Neutrophil (primary cell): ENCODE measurements at regions not wholly inside any gene's neighbourhood (a gene's known extent, or its start where the extent isn't known, plus 50 kb on each side); places are given as distances from the start of the nearest gene placed in this dataset.

ENCODE experiments used
- H3K27ac ChIP-seq: fragments of 200-600 bp; sonication (generic); 2 replicates; pipeline ENCODE4 v1.5.1; 2016; ENCODE audit warnings: mild to moderate bottlenecking, moderate library complexity
- H3K27me3 ChIP-seq: fragments of 200-600 bp; sonication (generic); 2 replicates; pipeline ENCODE4 v1.6.0; 2016; ENCODE audit warnings: mild to moderate bottlenecking
- H3K36me3 ChIP-seq: fragments of 200-600 bp; sonication (generic); 2 replicates; pipeline ENCODE4 v1.5.1; 2017
- H3K4me1 ChIP-seq, 2 experiments: fragments of 200-600 bp in 1 of 2; sonication (generic) in 1 of 2; 1 replicate in 1 of 2; 2 replicates in 1 of 2; pipeline versions ENCODE4 v1.5.1 to v1.6.1; 2013 to 2016; ENCODE audit warnings: low read depth in 1 of 2, low read length in 1 of 2, mild to moderate bottlenecking in 1 of 2, moderate library complexity in 1 of 2; ENCODE audit not compliant: control insufficient read depth in 1 of 2, insufficient read depth in 1 of 2
- H3K4me3 ChIP-seq, 2 experiments: fragments of 200-600 bp in 1 of 2; sonication (generic) in 1 of 2; 1 replicate in 1 of 2; 2 replicates in 1 of 2; pipeline ENCODE4 v1.5.1; 2013 to 2016; ENCODE audit warnings: low read depth in 1 of 2, low read length in 1 of 2, mild to moderate bottlenecking in 1 of 2, moderate library complexity in 1 of 2
- H3K9me3 ChIP-seq: fragments of 200-600 bp; sonication (generic); 2 replicates; pipeline ENCODE4 v1.5.1; 2016
- TF ChIP-seq, protein P1 (sequence below): fragments of 200-600 bp; sonication (generic); IDR thresholded peaks from 2 replicates; pipeline ENCODE4 v1.5.1; 2016; ENCODE audit warnings: antibody characterized with exemption

DNA sequence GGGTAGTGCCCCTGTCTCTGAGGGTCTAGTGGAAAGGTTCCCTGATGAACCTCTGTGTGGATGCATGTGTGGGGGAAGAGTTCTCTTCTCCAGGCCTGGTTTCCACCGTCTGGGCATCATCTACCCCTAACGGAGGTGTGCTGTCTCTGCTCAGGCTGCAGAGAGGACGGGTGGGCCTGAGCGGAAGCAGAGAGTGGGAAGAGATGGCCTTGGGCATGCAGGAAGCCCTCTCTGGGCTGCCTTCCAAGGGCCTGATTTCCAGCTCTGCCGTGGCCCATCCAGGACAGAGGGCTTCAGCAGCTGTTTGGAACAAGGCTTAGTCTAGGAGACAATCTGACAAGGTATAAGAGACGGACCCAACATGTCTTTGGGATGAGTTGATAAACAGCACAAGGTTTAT is 220.1 kb upstream of the DTNBP1 start:
- H3K4me3 ChIP-seq: no peak overlapping the region
- no peak overlapping the region for H3K27ac ChIP-seq
- TF ChIP-seq, protein P1, sequence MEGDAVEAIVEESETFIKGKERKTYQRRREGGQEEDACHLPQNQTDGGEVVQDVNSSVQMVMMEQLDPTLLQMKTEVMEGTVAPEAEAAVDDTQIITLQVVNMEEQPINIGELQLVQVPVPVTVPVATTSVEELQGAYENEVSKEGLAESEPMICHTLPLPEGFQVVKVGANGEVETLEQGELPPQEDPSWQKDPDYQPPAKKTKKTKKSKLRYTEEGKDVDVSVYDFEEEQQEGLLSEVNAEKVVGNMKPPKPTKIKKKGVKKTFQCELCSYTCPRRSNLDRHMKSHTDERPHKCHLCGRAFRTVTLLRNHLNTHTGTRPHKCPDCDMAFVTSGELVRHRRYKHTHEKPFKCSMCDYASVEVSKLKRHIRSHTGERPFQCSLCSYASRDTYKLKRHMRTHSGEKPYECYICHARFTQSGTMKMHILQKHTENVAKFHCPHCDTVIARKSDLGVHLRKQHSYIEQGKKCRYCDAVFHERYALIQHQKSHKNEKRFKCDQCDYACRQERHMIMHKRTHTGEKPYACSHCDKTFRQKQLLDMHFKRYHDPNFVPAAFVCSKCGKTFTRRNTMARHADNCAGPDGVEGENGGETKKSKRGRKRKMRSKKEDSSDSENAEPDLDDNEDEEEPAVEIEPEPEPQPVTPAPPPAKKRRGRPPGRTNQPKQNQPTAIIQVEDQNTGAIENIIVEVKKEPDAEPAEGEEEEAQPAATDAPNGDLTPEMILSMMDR: no peak
- H3K36me3 ChIP-seq: no peaks in the 10 kb centered on the region
- H3K27me3 ChIP-seq: peaks cover 18% of the 10 kb centered on the region
- no peaks in the 10 kb centered on the region for H3K4me1 ChIP-seq
- H3K9me3 ChIP-seq: no peaks in the 10 kb centered on the region

GRCh38 chr6:15882345-15882744 is 219.5 kb upstream of the DTNBP1 start:
- no peaks in the 10 kb centered on the region for H3K9me3 ChIP-seq
- H3K4me1 ChIP-seq: no peaks in the 10 kb centered on the region
- TF ChIP-seq, protein P1: no peak
- no peaks in the 10 kb centered on the region for H3K36me3 ChIP-seq
- H3K4me3 ChIP-seq: no peak overlapping the region
- H3K27ac ChIP-seq: no peak overlapping the region
- peaks cover 18% of the 10 kb centered on the region for H3K27me3 ChIP-seq

GRCh38 chr6:15881150-15881549 is 218.3 kb upstream of the DTNBP1 start:
- H3K4me3 ChIP-seq: no peak overlapping the region
- TF ChIP-seq, protein P1: no peak
- no peaks in the 10 kb centered on the region for H3K36me3 ChIP-seq
- no peaks in the 10 kb centered on the region for H3K9me3 ChIP-seq
- no peaks in the 10 kb centered on the region for H3K4me1 ChIP-seq
- peaks cover 18% of the 10 kb centered on the region for H3K27me3 ChIP-seq
- H3K27ac ChIP-seq: no peak overlapping the region

GRCh38 chr6:15880262-15880973 is 217.6 kb upstream of the DTNBP1 start:
- no peak overlapping the region for H3K4me3 ChIP-seq
- H3K9me3 ChIP-seq: no peaks in the 10 kb centered on the region
- no peak overlapping the region for H3K27ac ChIP-seq
- H3K27me3 ChIP-seq: peaks cover 18% of the 10 kb centered on the region
- no peaks in the 10 kb centered on the region for H3K36me3 ChIP-seq
- no peaks in the 10 kb centered on the region for H3K4me1 ChIP-seq
- TF ChIP-seq, protein P1: no peak

- Histone ChIP-seq H3K4me3 (no peak overlapping the region), H3K9me3 (no peaks in the 10 kb centered on the region), H3K36me3 (no peaks in the 10 kb centered on the region), H3K27me3 (peaks cover 18% of the 10 kb centered on the region), H3K4me1 (no peaks in the 10 kb centered on the region), H3K27ac (no peak overlapping the region)
- TF ChIP-seq, protein P1: no peak
Measured at GRCh38 chr6:15879371-15880261, 216.8 kb upstream of the DTNBP1 start.
